GM19463 (cell line): ENCODE measurements at regions not wholly inside any gene's neighbourhood (a gene's known extent, or its start where the extent isn't known, plus 50 kb on each side); places are given as distances from the start of the nearest gene placed in this dataset.

Source experiments
- ATAC-seq: cut with Tn5 transposase; IDR thresholded peaks from one replicate; pipeline ENCODE4 v1.9.1; 2021; ENCODE audit warnings: mild to moderate bottlenecking, moderate library complexity; ENCODE audit not compliant: unreplicated experiment

DNA sequence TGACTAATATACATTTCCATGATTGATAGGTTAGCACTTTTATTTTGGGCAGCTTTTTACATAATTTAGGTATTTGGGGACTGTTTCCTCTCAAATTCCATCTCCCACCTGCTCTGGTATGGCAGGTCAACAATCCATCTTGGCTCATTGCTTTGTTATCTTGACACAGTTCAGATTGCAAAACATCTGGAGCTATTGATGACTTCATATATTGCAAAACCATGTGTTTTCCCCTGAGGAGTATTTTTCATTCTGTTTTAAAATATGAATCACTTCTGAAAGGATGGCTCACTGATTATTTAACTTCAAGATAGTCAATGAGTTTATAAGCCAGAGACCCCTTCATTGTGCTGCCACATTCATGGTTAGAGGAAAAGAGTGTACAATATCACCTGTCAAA lies 1206.0 kb upstream of the C9orf72 start:
- ATAC-seq = no peak

DNA sequence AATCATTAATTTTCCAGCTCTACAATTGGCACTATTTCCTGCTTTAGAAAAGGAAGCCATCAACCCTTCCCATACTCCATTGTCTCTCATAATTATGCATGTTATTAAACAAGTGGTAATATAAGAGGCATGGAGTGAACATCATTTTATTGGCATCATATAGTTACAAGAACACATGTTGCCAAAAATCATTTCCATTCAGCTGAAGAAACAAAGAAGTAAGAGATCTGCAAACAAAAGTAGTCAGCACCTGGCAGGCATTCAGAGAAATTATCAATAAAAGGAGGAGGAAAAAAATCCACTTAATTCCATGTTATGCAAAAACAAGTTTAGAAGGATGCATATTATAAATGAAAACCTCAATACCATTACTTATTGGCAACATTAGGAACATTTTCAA lies 1208.2 kb upstream of the C9orf72 start:
- ATAC-seq = no peak

DNA sequence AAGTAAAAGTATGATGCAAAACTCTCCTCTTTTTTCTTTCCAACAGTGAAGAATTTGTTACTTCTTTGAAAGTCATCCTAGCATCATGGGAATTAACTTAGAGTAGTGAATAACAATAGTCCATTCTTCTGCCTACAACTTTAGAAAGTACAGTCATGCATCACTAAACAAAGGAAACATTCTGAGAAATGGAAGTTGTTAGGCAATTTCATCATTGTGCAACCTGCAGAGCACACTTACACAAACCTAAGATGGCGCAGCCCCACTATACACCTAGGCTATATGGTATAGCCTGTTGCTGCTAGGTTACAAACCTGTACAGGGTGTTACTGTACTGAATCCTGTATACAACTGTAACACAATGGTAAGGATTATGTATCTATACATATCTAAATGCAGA lies 1209.3 kb upstream of the C9orf72 start:
- ATAC-seq = no peak

DNA sequence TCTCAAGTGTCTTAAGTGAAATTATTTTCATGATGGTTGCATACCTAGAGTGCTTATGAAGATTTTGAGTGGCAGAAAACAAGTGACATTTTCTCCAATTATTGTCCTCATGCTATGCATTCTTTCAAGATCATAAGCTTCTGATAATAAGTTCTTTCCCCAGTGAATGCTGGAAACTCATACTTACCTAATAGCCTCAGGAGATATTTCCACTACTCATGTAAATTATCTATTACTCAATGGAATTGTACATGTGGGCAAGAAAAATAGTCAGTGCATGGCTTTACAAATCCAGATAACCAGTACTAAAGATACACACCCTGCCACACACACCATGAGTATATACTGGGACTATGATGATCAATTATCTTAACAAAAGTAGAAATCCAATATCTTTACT lies 1219.4 kb upstream of the C9orf72 start:
- no peak for ATAC-seq

DNA sequence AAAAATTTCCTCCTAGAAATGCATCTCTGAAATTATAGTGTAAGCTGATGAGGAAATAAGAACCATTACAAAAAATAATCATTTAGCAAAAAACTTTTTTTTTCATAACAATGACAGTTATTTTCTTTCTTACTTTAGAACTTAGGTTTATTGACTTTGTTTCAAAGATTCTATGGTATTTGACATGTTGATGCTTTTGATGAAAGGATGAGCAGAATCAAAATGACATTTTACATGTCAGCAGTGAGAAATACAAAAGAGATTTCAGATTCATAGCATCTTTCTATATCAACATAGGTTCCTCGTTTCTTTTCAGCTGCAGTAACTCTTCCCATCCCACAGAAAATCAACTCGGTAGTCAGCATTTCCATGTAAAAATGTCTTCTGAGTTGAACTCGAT lies 1226.6 kb upstream of the C9orf72 start:
- ATAC-seq = no peak

- ATAC-seq = no peak
Observed at GRCh38 chr9:28801144-28801799, 1228.0 kb upstream of the C9orf72 start.

DNA sequence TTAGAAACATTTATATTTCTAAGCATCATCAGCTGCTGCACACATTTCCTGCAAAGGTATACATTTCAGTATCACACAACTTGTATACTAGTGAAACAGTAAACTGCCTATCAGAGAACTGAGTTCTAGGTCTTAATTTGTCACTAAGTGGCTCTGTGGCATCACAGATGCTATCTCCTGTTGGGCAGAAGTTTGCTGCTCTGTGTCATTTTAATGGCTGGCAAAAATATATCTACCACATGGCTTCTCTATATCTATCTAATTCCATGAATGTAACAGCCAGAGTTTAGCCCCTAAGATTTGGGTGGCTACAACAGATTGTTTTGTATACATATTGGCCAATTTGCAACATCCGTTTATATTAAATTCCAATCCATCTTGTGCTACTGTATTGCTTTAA lies 1231.9 kb upstream of the C9orf72 start:
- no peak for ATAC-seq

GRCh38 chr9:28808042-28808441 lies 1234.8 kb upstream of the C9orf72 start:
- ATAC-seq = no peak

GRCh38 chr9:28810388-28811075 lies 1237.3 kb upstream of the C9orf72 start:
- no peak for ATAC-seq

DNA sequence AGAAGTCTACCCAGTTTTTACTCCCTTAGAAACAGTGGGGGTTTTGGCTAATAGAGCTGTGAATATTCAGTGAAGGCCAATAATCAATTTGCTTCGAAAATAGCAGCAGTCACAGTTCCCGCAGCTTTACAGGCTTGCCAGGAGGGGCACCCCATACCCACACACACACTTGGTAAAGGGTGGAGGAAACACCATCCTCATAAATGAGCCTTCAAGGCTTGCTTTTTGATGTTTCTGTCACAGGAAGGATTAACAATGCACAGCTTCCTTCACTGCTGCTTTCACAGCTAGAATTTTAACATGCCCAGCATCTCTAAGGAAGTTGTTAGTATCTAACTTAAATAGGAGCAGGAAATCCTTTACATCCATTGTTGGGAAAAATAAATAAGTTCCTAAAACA lies 1247.5 kb upstream of the C9orf72 start:
- ATAC-seq = no peak

- no peak for ATAC-seq
Observed at GRCh38 chr9:28821240-28821639, 1248.0 kb upstream of the C9orf72 start.

GRCh38 chr9:28824432-28824963 lies 1251.2 kb upstream of the C9orf72 start:
- no peak for ATAC-seq

DNA sequence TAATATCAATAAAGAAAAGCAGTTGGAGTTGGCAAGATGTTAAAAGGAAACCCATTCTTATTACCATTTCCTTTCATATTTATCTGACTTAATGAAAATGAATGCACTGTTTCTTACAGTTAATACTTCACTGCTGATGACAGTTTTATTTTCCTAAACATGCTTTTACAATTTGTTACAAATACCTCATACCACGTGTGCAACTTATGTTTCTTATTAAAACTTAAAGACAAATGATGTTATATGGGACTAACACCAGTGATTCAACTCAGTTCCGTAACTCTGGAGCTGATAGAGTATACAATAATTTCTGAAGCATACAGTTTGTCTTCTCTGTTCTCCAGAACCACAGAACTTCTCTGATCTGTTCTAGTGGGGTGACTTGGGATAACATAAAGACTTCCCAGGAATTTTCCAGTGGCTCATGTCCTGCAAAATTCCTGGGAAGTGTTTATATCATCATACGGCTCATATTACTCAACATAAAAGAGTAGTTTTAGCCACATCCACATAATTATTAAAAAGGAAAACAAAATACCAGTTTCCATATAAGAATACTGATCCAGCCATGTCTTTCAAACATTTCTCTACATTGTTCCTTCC lies 1259.0 kb upstream of the C9orf72 start:
- ATAC-seq = no peak

DNA sequence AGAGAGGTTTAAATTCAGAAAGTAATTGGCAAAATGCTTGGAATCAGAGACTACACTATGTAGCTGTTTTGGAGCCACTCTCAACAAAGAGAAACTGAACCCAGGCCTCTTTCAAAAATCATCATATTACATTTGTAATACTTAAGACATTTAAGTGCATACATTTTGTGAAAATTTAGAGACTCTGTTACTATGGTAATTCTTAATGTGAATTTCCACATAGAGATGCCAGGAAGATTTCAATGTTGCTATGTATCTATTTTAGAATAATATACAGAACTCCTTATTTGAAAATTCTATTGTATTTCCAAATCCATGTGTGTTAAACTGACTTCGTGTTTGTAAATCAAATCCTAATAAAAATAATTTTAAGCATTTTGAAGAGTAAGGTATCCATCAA lies 1260.9 kb upstream of the C9orf72 start:
- no peak for ATAC-seq

GRCh38 chr9:28839778-28840430 lies 1266.6 kb upstream of the C9orf72 start:
- ATAC-seq = no peak

DNA sequence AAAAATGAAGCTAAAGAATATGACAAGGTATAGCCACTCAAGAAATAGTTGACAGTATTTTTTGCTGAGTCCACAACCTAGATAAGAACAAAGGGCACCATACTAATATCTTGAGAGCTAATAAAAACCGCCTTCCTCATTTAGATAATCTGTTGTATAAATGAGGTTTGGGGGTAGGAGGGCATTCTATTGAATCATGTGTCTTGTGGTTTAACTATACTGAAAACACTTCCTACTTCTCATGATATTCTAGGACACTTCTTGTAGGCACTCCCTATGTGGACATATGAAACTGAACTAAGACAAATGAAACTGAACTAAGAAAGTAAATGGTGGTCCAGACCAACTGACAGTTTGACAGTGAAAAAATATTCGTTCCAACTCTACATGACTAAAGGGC lies 1268.5 kb upstream of the C9orf72 start:
- no peak for ATAC-seq

- no peak for ATAC-seq
Observed at GRCh38 chr9:28847331-28847730, 1274.0 kb upstream of the C9orf72 start.

GRCh38 chr9:28848671-28849070 lies 1275.4 kb upstream of the C9orf72 start:
- no peak for ATAC-seq

GRCh38 chr9:28853477-28853876 lies 1280.2 kb upstream of the C9orf72 start:
- ATAC-seq = no peak

DNA sequence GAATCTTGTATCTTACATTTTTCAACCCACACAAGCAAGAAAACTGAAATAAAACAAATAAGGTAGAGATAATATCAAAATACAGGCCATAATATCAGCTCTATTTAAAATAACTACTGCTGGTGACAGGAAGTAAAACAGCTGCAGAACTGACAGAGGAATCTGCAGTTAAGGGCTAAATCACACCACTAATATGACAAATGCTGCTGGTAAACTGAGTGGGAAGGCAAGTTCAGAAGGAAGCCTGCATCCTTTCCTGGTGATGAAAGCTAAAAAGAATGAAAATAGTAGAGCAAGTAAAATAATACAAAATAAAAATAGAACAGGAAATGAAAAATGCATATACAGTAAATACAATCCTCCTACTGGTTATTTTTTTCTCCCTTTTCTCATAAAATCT lies 1293.7 kb upstream of the C9orf72 start:
- no peak for ATAC-seq

GRCh38 chr9:28868228-28868990 lies 1295.1 kb upstream of the C9orf72 start:
- ATAC-seq = no peak
